IMR-90 (cell line): ENCODE measurements at regions not wholly inside any gene's neighbourhood (a gene's known extent, or its start where the extent isn't known, plus 50 kb on each side); places are given as distances from the start of the nearest gene placed in this dataset.

Experiments used
- ATAC-seq: fragments of 200-7000 bp; cut with Tn5 transposase; 2 replicates; pipeline ENCODE4 v1.9.1; 2020; ENCODE audit warnings: low read depth, mild to moderate bottlenecking, moderate library complexity
- BruUV-seq: library from RNA; stranded (reverse); fragments of 400-500 nt; replicated peaks from 2 replicates; lab custom pipeline; 2021; lab: Mats Ljungman, UMichigan
- CTCF ChIA-PET: fragments of 300-600 bp; formaldehyde crosslinking; extraction: SDS; loops from one replicate; lab custom pipeline; 2021; ENCODE audit warnings: antibody characterized with exemption; lab: Yijun Ruan, JAX
- POLR2A ChIA-PET: fragments of 300-600 bp; sonication (Branson Sonifier 250); formaldehyde crosslinking; loops from one replicate; lab custom pipeline; 2022; ENCODE audit warnings: antibody characterized with exemption; ENCODE audit not compliant: unreplicated experiment; lab: Charles Lee
- DNase-seq: peaks from one replicate; pipeline ENCODE4 v3.0.0; 2013
- H2AFZ ChIP-seq: replicated peaks from 2 replicates; pipeline ENCODE3; 2013; ENCODE audit warnings: low read length, mild to moderate bottlenecking; ENCODE audit not compliant: poor library complexity
- H2AK5ac ChIP-seq: 2 replicates; pipeline ENCODE4 v1.6.1; 2013; ENCODE audit warnings: low read depth, low read length, inconsistent platforms
- H2AK9ac ChIP-seq: replicated peaks from 2 replicates; pipeline ENCODE3; 2013; ENCODE audit warnings: mild to moderate bottlenecking, low read depth, low read length, moderate library complexity; ENCODE audit not compliant: poor library complexity
- H2BK120ac ChIP-seq: 2 replicates; pipeline ENCODE4 v1.6.1; 2013; ENCODE audit warnings: low read depth, low read length, inconsistent platforms
- H2BK15ac ChIP-seq: 3 replicates; pipeline ENCODE4 v1.6.1; 2013; ENCODE audit warnings: low read depth, low read length, inconsistent platforms
- H2BK20ac ChIP-seq: 2 replicates; pipeline ENCODE4 v1.6.1; 2013; ENCODE audit warnings: low read depth, mild to moderate bottlenecking, inconsistent platforms, low read length, moderate library complexity
- H2BK5ac ChIP-seq: 2 replicates; pipeline ENCODE4 v1.6.1; 2013; ENCODE audit warnings: mild to moderate bottlenecking, low read depth, low read length, inconsistent platforms; ENCODE audit not compliant: poor library complexity, severe bottlenecking
- H3K14ac ChIP-seq: replicated peaks from 2 replicates; pipeline ENCODE4 v1.6.1; 2013; ENCODE audit warnings: low read depth, low read length, inconsistent platforms
- H3K18ac ChIP-seq: 2 replicates; pipeline ENCODE4 v1.6.1; 2013; ENCODE audit warnings: low read depth, low read length, control low read depth
- H3K23ac ChIP-seq: 2 replicates; pipeline ENCODE4 v1.6.1; 2013; ENCODE audit warnings: low read depth, low read length, inconsistent platforms
- H3K27ac ChIP-seq: 2 replicates; pipeline ENCODE4 v1.5.1; 2013; ENCODE audit warnings: mild to moderate bottlenecking, control low read depth, low read length; ENCODE audit not compliant: insufficient read depth
- H3K27me3 ChIP-seq: 2 replicates; pipeline ENCODE4 v1.6.1; 2013; ENCODE audit warnings: low read length; ENCODE audit not compliant: control insufficient read depth, insufficient read depth
- H3K36me3 ChIP-seq: 2 replicates; pipeline ENCODE4 v1.6.1; 2013; ENCODE audit warnings: low read length, mixed read lengths; ENCODE audit not compliant: control insufficient read depth, insufficient read depth
- H3K4ac ChIP-seq: 2 replicates; pipeline ENCODE4 v1.6.1; 2013; ENCODE audit warnings: low read depth, low read length, inconsistent platforms
- H3K4me1 ChIP-seq: 2 replicates; pipeline ENCODE4 v1.6.1; 2013; ENCODE audit warnings: low read length, mixed read lengths; ENCODE audit not compliant: control insufficient read depth, insufficient read depth
- H3K4me2 ChIP-seq: 2 replicates; pipeline ENCODE4 v1.6.1; 2013; ENCODE audit warnings: low read depth, mild to moderate bottlenecking, control low read depth, low read length, moderate library complexity
- H3K4me3 ChIP-seq: 2 replicates; pipeline ENCODE4 v1.5.1; 2013; ENCODE audit warnings: low read depth, mild to moderate bottlenecking, control low read depth, low read length, moderate library complexity; ENCODE audit not compliant: insufficient read depth
- H3K56ac ChIP-seq: 2 replicates; pipeline ENCODE4 v1.6.1; 2013; ENCODE audit warnings: low read length, inconsistent platforms; ENCODE audit not compliant: insufficient read depth; ENCODE audit errors: extremely low read depth
- H3K79me1 ChIP-seq, 2 experiments: 2 replicates each; pipeline ENCODE4 v1.6.1; 2013; ENCODE audit warnings: low read length in 2 of 2, inconsistent platforms in 1 of 2, low read depth in 1 of 2
- H3K9ac ChIP-seq: 2 replicates; pipeline ENCODE4 v1.6.1; 2013; ENCODE audit warnings: low read depth, low read length, control low read depth
- H3K9me1 ChIP-seq: 2 replicates; pipeline ENCODE4 v1.6.1; 2013; ENCODE audit warnings: low read length, inconsistent platforms; ENCODE audit not compliant: insufficient read depth
- H3K9me3 ChIP-seq: 2 replicates; pipeline ENCODE4 v1.6.1; 2013; ENCODE audit warnings: low read length; ENCODE audit not compliant: control insufficient read depth, insufficient read depth
- H4K20me1 ChIP-seq: 2 replicates; pipeline ENCODE4 v1.6.1; 2013; ENCODE audit warnings: low read length, inconsistent platforms; ENCODE audit not compliant: insufficient read depth
- H4K5ac ChIP-seq: 2 replicates; pipeline ENCODE4 v1.6.1; 2013; ENCODE audit warnings: mild to moderate bottlenecking, low read depth, low read length, control low read depth
- H4K8ac ChIP-seq, 2 experiments: 2 replicates each; pipeline ENCODE4 v1.6.1; 2013; ENCODE audit warnings: low read depth in 2 of 2, low read length in 2 of 2, control low read depth in 1 of 2, inconsistent platforms in 1 of 2
- H4K91ac ChIP-seq: 2 replicates; pipeline ENCODE4 v1.6.1; 2013; ENCODE audit warnings: low read depth, low read length, inconsistent platforms; ENCODE audit not compliant: insufficient read depth
- BHLHE40 ChIP-seq: fragments of 150-350 bp; IDR thresholded peaks from 2 replicates; pipeline ENCODE4 v1.6.1; 2016; ENCODE audit warnings: mild to moderate bottlenecking, low read depth, low read length
- CEBPB ChIP-seq: IDR thresholded peaks from 2 replicates; pipeline ENCODE4 v1.6.1; 2012; ENCODE audit warnings: low read depth, low read length, improper control_type of control experiment
- CHD1 ChIP-seq: IDR thresholded peaks from 2 replicates; pipeline ENCODE4 v1.6.1; 2012; ENCODE audit warnings: low read depth, low read length, improper control_type of control experiment
- CTCF ChIP-seq: conservative IDR thresholded peaks from 2 replicates; pipeline ENCODE4 v1.5.1; 2012; ENCODE audit warnings: mild to moderate bottlenecking, low read depth, low read length, improper control_type of control experiment
- MAFK ChIP-seq: IDR thresholded peaks from 2 replicates; pipeline ENCODE4 v1.6.1; 2012; ENCODE audit warnings: low read depth, low read length, improper control_type of control experiment
- MXI1 ChIP-seq: IDR thresholded peaks from 2 replicates; pipeline ENCODE4 v1.6.1; 2012; ENCODE audit warnings: low read depth, mild to moderate bottlenecking, low read length, moderate library complexity, borderline replicate concordance
- NFE2L2 ChIP-seq: fragments of 150-350 bp; IDR thresholded peaks from 2 replicates; pipeline ENCODE4 v1.6.1; 2016; ENCODE audit warnings: low read depth, mild to moderate bottlenecking, low read length
- POLR2A ChIP-seq: IDR thresholded peaks from 2 replicates; pipeline ENCODE4 v1.6.1; 2012; ENCODE audit warnings: mild to moderate bottlenecking, low read depth, low read length
- RCOR1 ChIP-seq: IDR thresholded peaks from 2 replicates; pipeline ENCODE4 v1.6.1; 2012; ENCODE audit warnings: mild to moderate bottlenecking, low read length, improper control_type of control experiment; ENCODE audit not compliant: insufficient replicate concordance
- RFX5 ChIP-seq: IDR thresholded peaks from 2 replicates; pipeline ENCODE4 v1.8.0; 2012; ENCODE audit warnings: low read depth, mild to moderate bottlenecking, low read length, moderate library complexity
- USF2 ChIP-seq: fragments of 150-350 bp; IDR thresholded peaks from 2 replicates; pipeline ENCODE4 v1.6.1; 2017; ENCODE audit warnings: mild to moderate bottlenecking, antibody characterized with exemption, low read length, low read depth
- WGBS, 2 experiments: methylation state at CpG; one replicate each; pipeline versions ENCODE4 v1.1.5 to v1.1.7; 2013; ENCODE audit warnings: missing lambda C conversion rate in 2 of 2; ENCODE audit not compliant: insufficient read length in 1 of 2; ENCODE audit errors: extremely low coverage in 2 of 2; 5-methylcytosine and 5-hydroxymethylcytosine counted together
- dilution Hi-C: fragments of 300-500 bp; cut with HindIII; formaldehyde crosslinking; loops from one replicate; pipeline ENCODE4 v1.14.3; 2018; ENCODE audit warnings: low sequenced_read_pairs; ENCODE audit not compliant: unreplicated experiment
- in situ Hi-C: fragments of 300-500 bp; cut with MboI; formaldehyde crosslinking; loops from 3 replicates; pipeline ENCODE4 v1.14.3; 2019; ENCODE audit warnings: low sequenced_read_pairs, inconsistent platforms, mixed read lengths
- intact Hi-C: fragments of 100-400 bp; cut with micrococcal nuclease; formaldehyde crosslinking; loops from 2 replicates; pipeline ENCODE4 v1.10.0; 2022

- Histone ChIP-seq H4K91ac (no peak overlapping the region), H3K56ac (no peak overlapping the region), H2BK20ac (no peak overlapping the region), H2BK15ac (no peak overlapping the region), H3K4me3 (no peak overlapping the region), H2AK5ac (no peak overlapping the region), H3K9ac (no peak overlapping the region), H3K36me3 (no peaks in the 10 kb centered on the region), H2BK5ac (no peak overlapping the region), H2AK9ac (no peak overlapping the region), H4K5ac (no peak overlapping the region), H2BK120ac (no peak overlapping the region), H4K8ac (no peak overlapping the region), H3K9me3 (no peaks in the 10 kb centered on the region), H3K9me1 (no peaks in the 10 kb centered on the region), H3K27ac (no peak overlapping the region), H3K4me2 (no peak overlapping the region), H3K18ac (no peak overlapping the region), H2AFZ (no peak overlapping the region), H3K23ac (no peak overlapping the region), H3K4ac (no peak overlapping the region), H4K20me1 (no peaks in the 10 kb centered on the region), H3K27me3 (peaks cover 14% of the 10 kb centered on the region), H3K79me1 (no peaks in the 10 kb centered on the region), H3K4me1 (no peaks in the 10 kb centered on the region), H3K14ac (no peak overlapping the region)
- intact Hi-C loops: no loop called here
- CTCF ChIA-PET: no interaction called here
- TF ChIP-seq CHD1 (no peak), NFE2L2 (no peak), MXI1 (no peak), BHLHE40 (no peak), RCOR1 (no peak), POLR2A (no peak), RFX5 (no peak), MAFK (no peak), USF2 (no peak), CTCF (no peak), CEBPB (no peak)
- BruUV-seq: no TSS peak
- 68% methylated on average over 2 of the region's 4 CpGs; no CpG with 5 or more reads in 1 of the 2 experiments for WGBS, 2 experiments
- dilution Hi-C loops: no loop called here
- in situ Hi-C loops: loop anchor here (10.0 kb wide), 2 partner anchors 462 to 572 kb away; partner anchors contain the start of gene MEX3B
- DNase-seq (no peak), ATAC-seq (no peak)
- POLR2A ChIA-PET: no interaction called here
Measured at GRCh38 chr15:81473177-81473576, 99.2 kb upstream of the TMC3 start.
